CD4-positive, alpha-beta T cell (primary cell): ENCODE measurements at regions not wholly inside any gene's neighbourhood (a gene's known extent, or its start where the extent isn't known, plus 50 kb on each side); places are given as distances from the start of the nearest gene placed in this dataset.

ENCODE experiments used
- ATAC-seq: fragments of 200-7000 bp; cut with Tn5 transposase; one replicate; pipeline ENCODE4 v1.10.0; 2022; ENCODE audit warnings: mild to moderate bottlenecking; ENCODE audit not compliant: poor library complexity
- CTCF ChIA-PET: fragments of 350-600 bp; sonication (Branson Sonifier 250); formaldehyde crosslinking; loops from one replicate; lab custom pipeline; 2021; ENCODE audit warnings: antibody characterized with exemption, inconsistent platforms; lab: Charles Lee
- POLR2A ChIA-PET: fragments of 350-600 bp; sonication (Branson Sonifier 250); formaldehyde crosslinking; loops from one replicate; lab custom pipeline; 2021; ENCODE audit warnings: antibody characterized with exemption, inconsistent platforms; lab: Charles Lee
- DNase-seq, 14 experiments: peaks; one replicate each; pipeline ENCODE4 v3.0.0-alpha.2; 2013 to 2020; ENCODE audit warnings: mixed read lengths in 2 of 14
- H3K27ac ChIP-seq, 2 donors: one replicate each; pipeline versions ENCODE4 v1.5.1 to v1.7.0; 2013; ENCODE audit warnings: low read length in 2 of 2, low read depth in 1 of 2, mild to moderate bottlenecking in 1 of 2
- H3K27me3 ChIP-seq, 2 experiments: 1 replicate in 1 of 2; 2 replicates in 1 of 2; pipeline versions ENCODE4 v1.6.1 to v1.7.0; 2013; ENCODE audit warnings: low read length in 2 of 2, control low read depth in 1 of 2, mild to moderate bottlenecking in 1 of 2, moderate library complexity in 1 of 2; ENCODE audit not compliant: insufficient read depth in 2 of 2, control insufficient read depth in 1 of 2
- H3K36me3 ChIP-seq: one replicate; pipeline ENCODE4 v1.6.1; 2013; ENCODE audit warnings: low read length, control low read depth; ENCODE audit not compliant: insufficient read depth
- H3K4me1 ChIP-seq: one replicate; pipeline ENCODE4 v1.6.1; 2013; ENCODE audit warnings: low read length, control low read depth; ENCODE audit not compliant: insufficient read depth
- H3K4me3 ChIP-seq: one replicate; pipeline ENCODE4 v1.5.1; 2013; ENCODE audit warnings: mild to moderate bottlenecking, low read length, moderate library complexity
- H3K9me3 ChIP-seq, 2 experiments: 1 replicate in 1 of 2; 2 replicates in 1 of 2; pipeline versions ENCODE4 v1.6.1 to v1.7.0; 2013; ENCODE audit warnings: low read length in 2 of 2, mild to moderate bottlenecking in 2 of 2, control low read depth in 1 of 2, moderate library complexity in 1 of 2; ENCODE audit not compliant: control insufficient read depth in 1 of 2, insufficient read depth in 1 of 2
- H3K27ac Mint-ChIP-seq: one replicate; pipeline ENCODE4 v1.8.0; 2020; ENCODE audit warnings: mixed read lengths
- H3K27me3 Mint-ChIP-seq: one replicate; pipeline ENCODE4 v1.8.0; 2021; ENCODE audit warnings: mixed read lengths
- H3K36me3 Mint-ChIP-seq: one replicate; pipeline ENCODE4 v1.8.0; 2021; ENCODE audit warnings: low read depth, mixed read lengths
- H3K4me1 Mint-ChIP-seq: one replicate; pipeline ENCODE4 v1.8.0; 2021; ENCODE audit warnings: low read depth, mixed read lengths
- H3K4me3 Mint-ChIP-seq: one replicate; pipeline ENCODE4 v1.8.0; 2020; ENCODE audit warnings: mild to moderate bottlenecking, mixed read lengths
- H3K9me3 Mint-ChIP-seq: one replicate; pipeline ENCODE4 v1.8.0; 2020; ENCODE audit warnings: mixed read lengths
- CTCF ChIP-seq: fragments of 200-600 bp; IDR thresholded peaks from one replicate; pipeline ENCODE4 v1.8.0; 2022; ENCODE audit warnings: antibody characterized with exemption, mild to moderate bottlenecking
- intact Hi-C, 2 experiments: fragments of 100-400 bp; cut with DNase I in 1 of 2; cut with micrococcal nuclease in 1 of 2; formaldehyde crosslinking; loops; one replicate each; pipeline versions ENCODE4 v1.15.1 to v1.9.0; 2023 to 2025; cut with DNase I, micrococcal nuclease

- no peak overlapping the region for H3K27ac ChIP-seq
- Mint-ChIP-seq H3K27me3 (no peaks in the 10 kb centered on the region), H3K36me3 (no peaks in the 10 kb centered on the region), H3K4me1 (peaks cover 9% of the 10 kb centered on the region), H3K27ac (no peak overlapping the region), H3K9me3 (no peaks in the 10 kb centered on the region), H3K4me3 (no peak overlapping the region)
- no peak for ATAC-seq
- H3K4me3 ChIP-seq, result no peak overlapping the region
- H3K27me3 ChIP-seq, result no peaks in the 10 kb centered on the region
- H3K9me3 ChIP-seq, result peaks cover 0 to 11% of the 10 kb centered on the region in 2 experiments
- no peaks in the 10 kb centered on the region for H3K36me3 ChIP-seq
- POLR2A ChIA-PET, result no interaction called here
- TF ChIP-seq CTCF, result no peak
- intact Hi-C loops, result no loop called here
- CTCF ChIA-PET, result no interaction called here
- no peak for DNase-seq
- no peaks in the 10 kb centered on the region for H3K4me1 ChIP-seq
These were observed 378.3 kb downstream of the BCL11B start for GRCh38 chr14:98893675-98894074.

- ChIA-PET CTCF (interaction anchor here (0.6 kb wide), 1 partner anchor 290 kb away, joined by 3 read pairs; no protein-coding TSS in a partner anchor), POLR2A (no interaction called here)
- peaks cover 0 to 8% of the 10 kb centered on the region in 2 experiments for H3K9me3 ChIP-seq
- Mint-ChIP-seq H3K4me3 (no peak overlapping the region), H3K4me1 (no peaks in the 10 kb centered on the region), H3K27ac (no peak overlapping the region), H3K27me3 (no peaks in the 10 kb centered on the region), H3K36me3 (no peaks in the 10 kb centered on the region), H3K9me3 (no peaks in the 10 kb centered on the region)
- no peaks in the 10 kb centered on the region for H3K36me3 ChIP-seq
- no peaks in the 10 kb centered on the region for H3K4me1 ChIP-seq
- H3K27ac ChIP-seq, result no peak overlapping the region
- ATAC-seq, result no peak
- intact Hi-C loops, result no loop called here
- no peak for TF ChIP-seq CTCF
- no peak for DNase-seq
- no peaks in the 10 kb centered on the region for H3K27me3 ChIP-seq
- H3K4me3 ChIP-seq, result no peak overlapping the region
These were observed 377.4 kb downstream of the BCL11B start for GRCh38 chr14:98894600-98894999.

- no peak for DNase-seq
- H3K4me1 Mint-ChIP-seq, result no peaks in the 10 kb centered on the region
- Histone ChIP-seq H3K9me3 (peaks cover 0 to 4% of the 10 kb centered on the region in 2 experiments), H3K27ac (no peak overlapping the region), H3K36me3 (no peaks in the 10 kb centered on the region), H3K27me3 (no peaks in the 10 kb centered on the region), H3K4me1 (no peaks in the 10 kb centered on the region), H3K4me3 (no peak overlapping the region)
- H3K9me3 Mint-ChIP-seq, result no peaks in the 10 kb centered on the region
- ChIA-PET POLR2A (no interaction called here), CTCF (no interaction called here)
- no peaks in the 10 kb centered on the region for H3K27me3 Mint-ChIP-seq
- no peak overlapping the region for H3K27ac Mint-ChIP-seq
- ATAC-seq, result no peak
- no peak overlapping the region for H3K4me3 Mint-ChIP-seq
- intact Hi-C loops, result no loop called here
- H3K36me3 Mint-ChIP-seq, result no peaks in the 10 kb centered on the region
- no peak for TF ChIP-seq CTCF
These were observed 375.5 kb downstream of the BCL11B start for GRCh38 chr14:98896449-98896848.
